GM12878 (cell line): ENCODE measurements at regions not wholly inside any gene's neighbourhood (a gene's known extent, or its start where the extent isn't known, plus 50 kb on each side); places are given as distances from the start of the nearest gene placed in this dataset.

ENCODE experiments used
- BACH1 ChIP-seq: fragments of 450-650 bp; IDR thresholded peaks from 2 replicates; pipeline ENCODE4 v1.6.1; 2017; ENCODE audit warnings: mild to moderate bottlenecking, borderline replicate concordance
- E2F8 ChIP-seq: fragments of 450-650 bp; IDR thresholded peaks from 2 replicates; pipeline ENCODE4 v1.6.1; 2018; ENCODE audit warnings: mild to moderate bottlenecking, low read depth, moderate library complexity; ENCODE audit not compliant: partially characterized antibody
- ELK1 ChIP-seq: IDR thresholded peaks from 2 replicates; pipeline ENCODE4 v1.6.1; 2012; ENCODE audit warnings: low read depth, low read length, improper control_type of control experiment
- FOS ChIP-seq: IDR thresholded peaks from 3 replicates; pipeline ENCODE4 v1.6.1; 2011; ENCODE audit warnings: borderline replicate concordance; ENCODE audit not compliant: insufficient read length; ENCODE audit errors: extremely low read depth
- JUND ChIP-seq: IDR thresholded peaks from 2 replicates; pipeline ENCODE4 v1.6.1; 2012; ENCODE audit warnings: low read depth, mild to moderate bottlenecking, low read length, improper control_type of control experiment, moderate library complexity
- MTA3 ChIP-seq: IDR thresholded peaks from 2 replicates; pipeline ENCODE4 v1.6.1; 2012; ENCODE audit warnings: low read length, inconsistent platforms, borderline replicate concordance
- NRF1 ChIP-seq: conservative IDR thresholded peaks from 2 replicates; pipeline ENCODE4 v1.6.1; 2011; ENCODE audit warnings: mild to moderate bottlenecking, low read depth, low read length, improper control_type of control experiment
- PKNOX1 ChIP-seq: fragments of 450-650 bp; IDR thresholded peaks from 2 replicates; pipeline ENCODE4 v1.6.1; 2016; ENCODE audit warnings: mild to moderate bottlenecking
- SIN3A ChIP-seq: IDR thresholded peaks from 2 replicates; pipeline ENCODE4 v1.6.1; 2012; ENCODE audit warnings: low read depth, low read length, improper control_type of control experiment
- ZNF207 ChIP-seq: fragments of 450-650 bp; IDR thresholded peaks from 2 replicates; pipeline ENCODE4 v1.6.1; 2014; ENCODE audit warnings: antibody characterized with exemption, mild to moderate bottlenecking, borderline replicate concordance
- TF ChIP-seq, protein P1 (sequence below): IDR thresholded peaks from 2 replicates; pipeline ENCODE4 v1.6.1; 2011; ENCODE audit warnings: low read depth, mild to moderate bottlenecking, low read length, moderate library complexity, borderline replicate concordance; ENCODE audit errors: extremely low read depth
- TF ChIP-seq, protein P2 (sequence below), 3 experiments: IDR thresholded peaks in 2 of 3; conservative IDR thresholded peaks in 1 of 3; 2 replicates each; pipeline ENCODE4 v1.5.1; 2011; ENCODE audit warnings: low read depth in 3 of 3, low read length in 3 of 3, mild to moderate bottlenecking in 3 of 3, control low read depth in 2 of 3, moderate library complexity in 2 of 3, inconsistent platforms in 1 of 3, mixed read lengths in 1 of 3; ENCODE audit not compliant: control insufficient read depth in 2 of 3, insufficient read depth in 1 of 3; ENCODE audit errors: extremely low read depth in 1 of 3
- TF ChIP-seq, protein P3 (sequence below): IDR thresholded peaks from 2 replicates; pipeline ENCODE4 v1.6.1; 2012; ENCODE audit warnings: low read length, inconsistent platforms

GRCh38 chr2:7933672-7934071, 748.2 kb upstream of the ID2 start:
- TF ChIP-seq ELK1 (no peak), NRF1 (no peak), FOS (no peak), SIN3A (no peak), JUND (no peak), MTA3 (no peak), BACH1 (no peak), E2F8 (no peak), ZNF207 (no peak), PKNOX1 (no peak)
- TF ChIP-seq, protein P1, sequence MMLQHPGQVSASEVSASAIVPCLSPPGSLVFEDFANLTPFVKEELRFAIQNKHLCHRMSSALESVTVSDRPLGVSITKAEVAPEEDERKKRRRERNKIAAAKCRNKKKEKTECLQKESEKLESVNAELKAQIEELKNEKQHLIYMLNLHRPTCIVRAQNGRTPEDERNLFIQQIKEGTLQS = no peak
- TF ChIP-seq, protein P2, sequence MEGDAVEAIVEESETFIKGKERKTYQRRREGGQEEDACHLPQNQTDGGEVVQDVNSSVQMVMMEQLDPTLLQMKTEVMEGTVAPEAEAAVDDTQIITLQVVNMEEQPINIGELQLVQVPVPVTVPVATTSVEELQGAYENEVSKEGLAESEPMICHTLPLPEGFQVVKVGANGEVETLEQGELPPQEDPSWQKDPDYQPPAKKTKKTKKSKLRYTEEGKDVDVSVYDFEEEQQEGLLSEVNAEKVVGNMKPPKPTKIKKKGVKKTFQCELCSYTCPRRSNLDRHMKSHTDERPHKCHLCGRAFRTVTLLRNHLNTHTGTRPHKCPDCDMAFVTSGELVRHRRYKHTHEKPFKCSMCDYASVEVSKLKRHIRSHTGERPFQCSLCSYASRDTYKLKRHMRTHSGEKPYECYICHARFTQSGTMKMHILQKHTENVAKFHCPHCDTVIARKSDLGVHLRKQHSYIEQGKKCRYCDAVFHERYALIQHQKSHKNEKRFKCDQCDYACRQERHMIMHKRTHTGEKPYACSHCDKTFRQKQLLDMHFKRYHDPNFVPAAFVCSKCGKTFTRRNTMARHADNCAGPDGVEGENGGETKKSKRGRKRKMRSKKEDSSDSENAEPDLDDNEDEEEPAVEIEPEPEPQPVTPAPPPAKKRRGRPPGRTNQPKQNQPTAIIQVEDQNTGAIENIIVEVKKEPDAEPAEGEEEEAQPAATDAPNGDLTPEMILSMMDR (IDR thresholded peaks at IDR 0.05 in 2 of 3, conservative IDR thresholded peaks at IDR 0.05 in 1 of 3; ENCODE audit: control insufficient read depth in 2 of 3, extremely low read depth in 1 of 3, insufficient read depth in 1 of 3, low read depth in 3 of 3, low read length in 3 of 3) = no peak
- TF ChIP-seq, protein P3, sequence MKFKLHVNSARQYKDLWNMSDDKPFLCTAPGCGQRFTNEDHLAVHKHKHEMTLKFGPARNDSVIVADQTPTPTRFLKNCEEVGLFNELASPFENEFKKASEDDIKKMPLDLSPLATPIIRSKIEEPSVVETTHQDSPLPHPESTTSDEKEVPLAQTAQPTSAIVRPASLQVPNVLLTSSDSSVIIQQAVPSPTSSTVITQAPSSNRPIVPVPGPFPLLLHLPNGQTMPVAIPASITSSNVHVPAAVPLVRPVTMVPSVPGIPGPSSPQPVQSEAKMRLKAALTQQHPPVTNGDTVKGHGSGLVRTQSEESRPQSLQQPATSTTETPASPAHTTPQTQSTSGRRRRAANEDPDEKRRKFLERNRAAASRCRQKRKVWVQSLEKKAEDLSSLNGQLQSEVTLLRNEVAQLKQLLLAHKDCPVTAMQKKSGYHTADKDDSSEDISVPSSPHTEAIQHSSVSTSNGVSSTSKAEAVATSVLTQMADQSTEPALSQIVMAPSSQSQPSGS = no peak
